NCI-H2107 (cell line): ENCODE measurements at regions not wholly inside any gene's neighbourhood (a gene's known extent, or its start where the extent isn't known, plus 50 kb on each side); places are given as distances from the start of the nearest gene placed in this dataset.

Source experiments
- DNase-seq: peaks from one replicate; lab custom pipeline; 2025; lab: John Stamatoyannopoulos, UW

GRCh38 chr5:39750661-39751060 lies 325.9 kb upstream of the DAB2 start:
- DNase-seq, result no peak

GRCh38 chr5:39742916-39743315 lies 318.1 kb upstream of the DAB2 start:
- no peak for DNase-seq

- no peak for DNase-seq
These were observed 315.6 kb upstream of the DAB2 start for GRCh38 chr5:39740404-39740803.

GRCh38 chr5:39732166-39732565 lies 307.4 kb upstream of the DAB2 start:
- DNase-seq, result no peak

- no peak for DNase-seq
These were observed 305.9 kb upstream of the DAB2 start for GRCh38 chr5:39730699-39731098.

- DNase-seq, result no peak
These were observed 305.2 kb upstream of the DAB2 start for GRCh38 chr5:39730006-39730405.

GRCh38 chr5:39726467-39726866 lies 301.7 kb upstream of the DAB2 start:
- no peak for DNase-seq

- DNase-seq, result no peak
These were observed 296.6 kb upstream of the DAB2 start for GRCh38 chr5:39721394-39721793.

GRCh38 chr5:39720136-39720535 lies 295.4 kb upstream of the DAB2 start:
- DNase-seq, result no peak

- no peak for DNase-seq
These were observed 292.6 kb upstream of the DAB2 start for GRCh38 chr5:39717176-39717897.

GRCh38 chr5:39716532-39717028 lies 291.8 kb upstream of the DAB2 start:
- no peak for DNase-seq

GRCh38 chr5:39714036-39714698 lies 289.4 kb upstream of the DAB2 start:
- DNase-seq, result no peak

- DNase-seq, result no peak
These were observed 288.6 kb upstream of the DAB2 start for GRCh38 chr5:39713250-39713916.

- DNase-seq, result no peak
These were observed 287.8 kb upstream of the DAB2 start for GRCh38 chr5:39712316-39713249.

GRCh38 chr5:39711821-39712220 lies 287.0 kb upstream of the DAB2 start:
- no peak for DNase-seq

- no peak for DNase-seq
These were observed 284.3 kb upstream of the DAB2 start for GRCh38 chr5:39709032-39709431.

- no peak for DNase-seq
These were observed 278.1 kb upstream of the DAB2 start for GRCh38 chr5:39702928-39703327.

- DNase-seq, result no peak
These were observed 275.7 kb upstream of the DAB2 start for GRCh38 chr5:39700523-39700922.

- no peak for DNase-seq
These were observed 274.2 kb upstream of the DAB2 start for GRCh38 chr5:39698838-39699560.

- no peak for DNase-seq
These were observed 273.1 kb upstream of the DAB2 start for GRCh38 chr5:39697881-39698280.

- DNase-seq, result no peak
These were observed 272.1 kb upstream of the DAB2 start for GRCh38 chr5:39696672-39697398.
